Gastrocnemius medialis (tissue), 4 donors: ENCODE measurements at regions not wholly inside any gene's neighbourhood (a gene's known extent, or its start where the extent isn't known, plus 50 kb on each side); places are given as distances from the start of the nearest gene placed in this dataset.

Source experiments
- CTCF ChIP-seq, 5 experiments: fragments of 450-650 bp in 3 of 5; fragments of 200-600 bp in 2 of 5; sonication (generic) in 2 of 5; IDR thresholded peaks in 4 of 5; conservative IDR thresholded peaks in 1 of 5; 1 replicate in 4 of 5; 2 replicates in 1 of 5; pipeline ENCODE4 v1.5.1; 2016 to 2019; ENCODE audit warnings: antibody characterized with exemption in 5 of 5, mild to moderate bottlenecking in 3 of 5, moderate library complexity in 3 of 5
- POLR2A ChIP-seq, 2 donors: fragments of 450-650 bp; IDR thresholded peaks; one replicate each; pipeline ENCODE4 v1.6.1; 2017; ENCODE audit warnings: antibody characterized with exemption in 2 of 2, mild to moderate bottlenecking in 2 of 2, moderate library complexity in 2 of 2

DNA sequence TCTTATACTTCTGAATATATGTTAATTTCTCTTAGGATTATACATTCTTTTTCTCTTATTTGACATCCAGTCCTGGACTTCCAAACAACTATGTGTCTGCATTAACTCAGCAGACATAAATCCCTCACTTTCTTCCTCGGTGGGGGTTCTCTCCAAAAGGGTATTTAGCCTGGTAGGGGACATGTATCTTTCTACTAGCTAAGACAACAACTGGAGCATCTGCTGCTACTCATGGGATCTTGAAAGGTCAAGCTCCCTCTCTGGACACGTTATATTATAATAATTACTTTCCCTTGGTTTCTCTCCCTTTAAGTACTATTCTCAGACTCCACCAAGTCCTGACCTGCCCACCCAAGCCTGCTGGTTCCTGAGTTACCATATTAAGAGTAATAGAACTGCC lies 983.7 kb upstream of the FLRT2 start:
- no peak for TF ChIP-seq CTCF (IDR thresholded peaks at IDR 0.05 in 4 of 5, conservative IDR thresholded peaks at IDR 0.05 in 1 of 5)
- no peak for TF ChIP-seq POLR2A (IDR thresholded peaks at IDR 0.05)
